ENCODE measurements at regions not wholly inside any gene's neighbourhood (a gene's known extent, or its start where the extent isn't known, plus 50 kb on each side); places are given as distances from the start of the nearest gene placed in this dataset.
"Not testable (repeated sequence)": the region's sequence is repeated elsewhere in the genome, so short reads cannot be mapped to it uniquely, and the experiment has no call there.

- Histone ChIP-seq H3K4me3 (ENCODE audit: low read depth, low read length) (no peak overlapping the region), H3K27me3 (replicated peaks) (no peaks in the 10 kb centered on the region)
- in situ Hi-C loops (cut with HindIII; ENCODE audit: low pct_ligation_motif_present, low sequenced_read_pairs), result no loop called here
Observed at GRCh38 chrX:144722307-144722706, 525.0 kb upstream of the SPANXN1 start.

GRCh38 chrX:144730471-144730870 lies 516.8 kb upstream of the SPANXN1 start:
- H3K27me3 ChIP-seq (replicated peaks), result no peaks in the 10 kb centered on the region
- H3K27ac ChIP-seq, result no peak overlapping the region
- no peak for TF ChIP-seq CTCF (IDR thresholded peaks at IDR 0.05; ENCODE audit: low read depth, low read length, missing control alignments)
- in situ Hi-C loops (cut with HindIII; ENCODE audit: low pct_ligation_motif_present, low sequenced_read_pairs), result no loop called here
- H3K36me3 ChIP-seq (replicated peaks), result no peaks in the 10 kb centered on the region
- DNase-seq, result no peak
- no peak overlapping the region for H3K4me3 ChIP-seq (ENCODE audit: low read depth, low read length)

More at GRCh38 chrX:144722307-144722706, 525.0 kb upstream of the SPANXN1 start:
- peak; percentile 5 for TF ChIP-seq CTCF (IDR thresholded peaks at IDR 0.05; ENCODE audit: low read depth, low read length, missing control alignments)
- no peak for DNase-seq
- Histone ChIP-seq H3K36me3 (replicated peaks) (no peaks in the 10 kb centered on the region), H3K27ac (no peak overlapping the region)

DNA sequence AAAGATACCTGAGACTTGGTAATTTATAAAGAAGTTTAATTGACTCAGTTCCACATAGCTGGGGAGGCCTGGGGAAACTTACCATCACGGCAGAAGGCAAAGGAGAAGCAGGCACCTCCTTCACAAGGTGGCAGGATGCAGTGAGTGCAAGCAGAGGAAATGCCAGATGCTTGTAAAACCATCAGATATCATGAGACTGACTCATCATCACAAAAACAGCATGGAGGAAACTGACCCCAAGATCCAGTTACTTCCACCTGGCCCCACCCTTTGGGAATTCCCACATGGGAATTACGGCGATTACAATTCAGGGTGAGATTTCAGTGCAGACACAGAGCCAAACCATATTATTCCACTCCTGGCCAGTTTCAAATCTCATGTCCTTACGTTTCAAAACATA lies 514.7 kb upstream of the SPANXN1 start:
- DNase-seq, result no peak
- in situ Hi-C loops (cut with HindIII; ENCODE audit: low pct_ligation_motif_present, low sequenced_read_pairs), result no loop called here
- H3K27ac ChIP-seq, result no peak overlapping the region
- no peak for TF ChIP-seq CTCF (IDR thresholded peaks at IDR 0.05; ENCODE audit: low read depth, low read length, missing control alignments)
- H3K36me3 ChIP-seq (replicated peaks), result no peaks in the 10 kb centered on the region
- H3K4me3 ChIP-seq (ENCODE audit: low read depth, low read length), result no peak overlapping the region
- no peaks in the 10 kb centered on the region for H3K27me3 ChIP-seq (replicated peaks)

DNA sequence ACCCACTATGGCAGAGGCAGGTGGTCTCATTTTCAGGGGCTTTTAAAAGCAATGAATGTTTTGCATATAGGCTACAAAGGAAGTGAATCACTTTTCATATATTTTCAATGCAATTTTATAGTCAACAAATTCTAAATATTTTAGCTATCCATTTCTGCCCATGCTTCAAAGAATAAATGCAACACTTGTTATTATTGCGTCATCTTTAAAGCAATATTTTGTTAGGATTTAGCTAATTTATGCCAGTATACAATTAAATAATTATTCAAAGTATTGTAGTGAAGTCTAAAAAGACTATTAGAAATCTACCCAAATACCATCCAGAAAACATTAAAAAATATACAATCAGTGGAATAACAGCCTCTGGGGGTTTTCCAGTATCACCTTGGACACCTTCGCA lies 509.1 kb upstream of the SPANXN1 start:
- in situ Hi-C loops (cut with HindIII; ENCODE audit: low pct_ligation_motif_present, low sequenced_read_pairs), result no loop called here
- Histone ChIP-seq H3K27ac (no peak overlapping the region), H3K27me3 (replicated peaks) (no peaks in the 10 kb centered on the region), H3K36me3 (replicated peaks) (no peaks in the 10 kb centered on the region), H3K4me3 (ENCODE audit: low read depth, low read length) (no peak overlapping the region)
- no peak for DNase-seq
- no peak for TF ChIP-seq CTCF (IDR thresholded peaks at IDR 0.05; ENCODE audit: low read depth, low read length, missing control alignments)

DNA sequence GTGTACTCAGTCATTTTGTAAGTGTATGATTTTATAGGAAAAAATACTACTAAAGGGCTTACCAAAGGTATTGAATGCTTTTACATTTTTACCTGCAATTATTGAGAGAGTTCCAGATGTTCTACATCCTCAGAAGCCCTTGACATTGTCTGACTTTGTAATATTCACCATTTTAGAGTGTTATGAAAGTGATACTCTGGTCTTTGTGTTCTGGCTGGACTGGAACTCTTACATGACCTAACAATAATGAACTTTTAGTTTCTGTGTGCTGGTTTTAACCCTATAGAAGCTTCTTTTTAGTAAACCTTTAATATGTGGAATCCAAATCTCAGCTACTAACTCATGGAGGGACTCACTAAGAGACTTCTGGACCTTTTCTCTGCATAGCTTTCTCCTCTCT lies 478.8 kb upstream of the SPANXN1 start:
- in situ Hi-C loops (cut with HindIII; ENCODE audit: low pct_ligation_motif_present, low sequenced_read_pairs), result no loop called here
- TF ChIP-seq CTCF (IDR thresholded peaks at IDR 0.05; ENCODE audit: low read depth, low read length, missing control alignments), result no peak
- no peak overlapping the region for H3K4me3 ChIP-seq (ENCODE audit: low read depth, low read length)
- no peak for DNase-seq
- H3K27ac ChIP-seq, result no peak overlapping the region
- H3K36me3 ChIP-seq (replicated peaks), result no peaks in the 10 kb centered on the region
- no peaks in the 10 kb centered on the region for H3K27me3 ChIP-seq (replicated peaks)

DNA sequence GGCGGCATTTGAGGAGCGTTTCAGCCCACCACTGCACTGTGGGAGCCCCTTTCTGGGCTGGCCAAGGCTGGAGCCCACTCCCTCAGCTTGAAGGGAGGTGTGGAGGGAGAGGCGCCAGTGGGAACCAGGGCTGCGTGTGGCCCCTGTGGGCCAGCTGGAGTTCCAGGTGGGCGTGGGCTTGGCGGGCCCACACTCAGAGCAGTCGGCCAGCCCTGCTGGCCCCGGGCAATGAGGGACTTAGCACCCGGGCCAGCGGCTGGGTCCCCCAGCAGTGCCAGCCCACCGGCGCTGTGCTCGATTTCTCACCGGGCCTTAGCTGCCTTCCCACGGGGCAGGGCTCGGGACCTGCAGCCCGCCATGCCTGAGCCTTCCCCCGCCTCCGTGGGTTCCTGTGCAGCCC lies 463.8 kb upstream of the SPANXN1 start:
- H3K27me3 ChIP-seq (replicated peaks); DNase-seq; in situ Hi-C loops (cut with HindIII; ENCODE audit: low pct_ligation_motif_present, low sequenced_read_pairs); H3K27ac ChIP-seq; H3K36me3 ChIP-seq (replicated peaks); H3K4me3 ChIP-seq (ENCODE audit: low read depth, low read length): not testable (repeated sequence)
